ENCODE measurements at regions not wholly inside any gene's neighbourhood (a gene's known extent, or its start where the extent isn't known, plus 50 kb on each side); places are given as distances from the start of the nearest gene placed in this dataset.

DNA sequence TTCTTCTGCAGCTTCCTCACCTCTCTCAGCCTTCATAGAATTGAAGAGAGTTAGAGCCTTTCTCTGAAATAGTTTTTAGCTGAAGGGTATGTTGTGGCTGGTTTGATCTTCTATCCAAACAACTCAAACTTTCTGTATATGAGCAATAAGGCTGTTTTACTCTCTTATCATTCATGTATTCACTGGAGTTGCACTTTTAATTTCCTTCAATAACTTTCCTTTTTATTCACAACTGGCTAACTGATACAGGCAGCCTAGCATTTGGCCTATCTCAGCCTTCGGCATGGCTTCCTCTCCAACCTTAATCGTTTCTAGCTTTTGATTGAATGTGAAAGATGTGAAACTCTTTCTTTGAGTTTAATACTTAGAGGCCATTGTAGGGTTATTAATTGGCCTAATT, 109.3 kb downstream of the GTPBP8 start:
- H3K4me1 ChIP-seq (ENCODE audit: low read length), result no peaks in the 10 kb centered on the region
- H3K4me3 ChIP-seq (ENCODE audit: low read length), result no peak overlapping the region
- no peak overlapping the region for H3K4me2 ChIP-seq (ENCODE audit: low read depth, low read length, poor library complexity, severe bottlenecking)
- H3K9me2 ChIP-seq (replicated peaks; ENCODE audit: insufficient read depth, low read length), result no peaks in the 10 kb centered on the region
- no peak overlapping the region for H2AFZ ChIP-seq (ENCODE audit: low read length)
- no peaks in the 10 kb centered on the region for H3K27me3 ChIP-seq (ENCODE audit: low read length)
- H3K79me2 ChIP-seq (ENCODE audit: low read length), result no peaks in the 10 kb centered on the region
- no peaks in the 10 kb centered on the region for H4K20me1 ChIP-seq (ENCODE audit: insufficient read depth, low read depth, low read length)
- no peak overlapping the region for H3K9ac ChIP-seq (ENCODE audit: low read length)
- no peaks in the 10 kb centered on the region for H3K9me3 ChIP-seq (ENCODE audit: low read length)
- H3K36me3 ChIP-seq (ENCODE audit: insufficient read depth, low read length), result no peaks in the 10 kb centered on the region
- DNase-seq, result no peak
- H3K27ac ChIP-seq (ENCODE audit: low read length), result no peak overlapping the region

DNA sequence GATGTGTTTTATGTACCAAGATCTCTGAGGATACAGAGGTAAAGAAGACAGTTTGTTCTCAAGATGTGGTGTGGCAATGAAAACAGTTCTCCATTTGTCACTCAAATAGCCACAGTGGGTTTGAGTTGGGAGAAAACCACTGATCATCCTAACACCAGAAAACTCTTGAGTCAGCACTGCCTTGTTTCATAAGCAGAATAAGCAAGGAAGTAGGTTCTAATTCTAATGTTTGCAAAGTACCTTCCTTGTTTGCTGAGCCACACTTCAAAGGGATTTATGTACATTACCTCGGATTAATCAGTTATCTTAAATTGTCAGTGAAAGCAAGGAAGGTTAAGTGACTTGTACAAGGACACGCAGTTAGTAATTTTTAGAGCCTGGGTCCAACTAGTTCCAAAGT, 107.8 kb upstream of the BOC start:
- Histone ChIP-seq H3K9me3 (ENCODE audit: low read length) (no peaks in the 10 kb centered on the region), H2AFZ (ENCODE audit: low read length) (no peak overlapping the region), H3K27me3 (ENCODE audit: low read length) (no peaks in the 10 kb centered on the region), H3K4me2 (ENCODE audit: low read depth, low read length, poor library complexity, severe bottlenecking) (no peak overlapping the region), H3K4me1 (ENCODE audit: low read length) (no peaks in the 10 kb centered on the region), H3K27ac (ENCODE audit: low read length) (no peak overlapping the region), H3K9me2 (replicated peaks; ENCODE audit: insufficient read depth, low read length) (no peaks in the 10 kb centered on the region), H4K20me1 (ENCODE audit: insufficient read depth, low read depth, low read length) (no peaks in the 10 kb centered on the region), H3K79me2 (ENCODE audit: low read length) (no peaks in the 10 kb centered on the region), H3K36me3 (ENCODE audit: insufficient read depth, low read length) (no peaks in the 10 kb centered on the region), H3K4me3 (ENCODE audit: low read length) (no peak overlapping the region), H3K9ac (ENCODE audit: low read length) (no peak overlapping the region)
- no peak for DNase-seq

DNA sequence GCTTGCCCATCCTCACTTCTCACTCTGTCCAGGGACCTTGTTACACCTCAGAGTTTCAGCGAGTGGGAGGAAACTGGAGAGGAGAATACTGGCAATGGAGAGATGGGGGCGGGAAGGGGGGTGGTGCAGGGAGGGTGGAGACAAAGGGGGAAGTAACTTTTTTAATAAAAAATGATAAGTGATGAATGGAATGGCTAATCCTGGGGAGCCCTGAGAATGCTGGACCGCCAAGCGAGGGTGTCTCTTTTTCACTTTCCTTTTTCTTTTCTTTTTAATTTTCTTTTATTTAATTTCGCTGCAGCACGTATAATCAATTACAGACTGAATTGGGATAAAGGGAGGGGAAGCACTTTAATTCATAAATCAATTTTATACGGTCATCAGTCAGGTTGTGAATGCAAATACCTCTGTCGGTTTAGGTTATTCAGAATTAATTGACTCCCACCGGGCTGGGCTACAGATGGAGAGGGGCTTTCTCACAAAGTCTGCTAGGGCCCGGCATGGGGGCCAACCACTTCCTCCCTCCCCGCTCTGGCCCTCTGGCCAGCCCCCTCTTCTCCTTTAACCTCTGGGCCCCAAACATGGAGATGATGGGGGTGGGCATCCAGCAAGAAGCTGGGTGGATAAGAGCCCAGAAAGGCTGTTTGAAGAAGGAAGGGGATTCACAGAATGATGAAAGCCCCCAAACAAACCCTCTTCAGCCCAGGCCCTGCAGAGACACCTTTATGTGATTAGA, 106.8 kb upstream of the BOC start:
- Histone ChIP-seq H3K9ac (ENCODE audit: low read length) (no peak overlapping the region), H3K79me2 (ENCODE audit: low read length) (no peaks in the 10 kb centered on the region), H3K9me2 (replicated peaks; ENCODE audit: insufficient read depth, low read length) (no peaks in the 10 kb centered on the region), H3K27ac (ENCODE audit: low read length) (no peak overlapping the region), H3K36me3 (ENCODE audit: insufficient read depth, low read length) (no peaks in the 10 kb centered on the region), H3K27me3 (ENCODE audit: low read length) (no peaks in the 10 kb centered on the region), H3K4me2 (ENCODE audit: low read depth, low read length, poor library complexity, severe bottlenecking) (no peak overlapping the region), H2AFZ (ENCODE audit: low read length) (no peak overlapping the region), H4K20me1 (ENCODE audit: insufficient read depth, low read depth, low read length) (no peaks in the 10 kb centered on the region), H3K9me3 (ENCODE audit: low read length) (no peaks in the 10 kb centered on the region), H3K4me3 (ENCODE audit: low read length) (no peak overlapping the region), H3K4me1 (ENCODE audit: low read length) (no peaks in the 10 kb centered on the region)
- no peak for DNase-seq

DNA sequence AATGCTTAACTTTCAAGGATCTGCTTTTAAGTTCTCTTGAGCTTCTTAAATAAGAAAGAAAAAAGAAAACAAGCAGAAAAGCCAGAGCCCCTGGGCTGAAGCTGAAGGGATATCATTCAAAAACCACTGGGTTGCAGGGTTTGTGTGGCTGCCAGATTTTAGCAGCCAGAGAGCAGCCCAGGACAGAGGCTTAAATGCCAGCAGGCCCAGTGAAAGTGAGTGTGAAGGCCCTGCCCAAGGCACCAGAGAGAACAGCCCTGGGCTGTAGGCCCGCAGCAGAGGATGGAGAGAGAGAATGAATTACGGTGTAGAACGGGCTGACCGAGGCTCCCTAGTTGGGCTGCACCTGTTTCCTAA, 106.3 kb upstream of the BOC start:
- no peaks in the 10 kb centered on the region for H3K79me2 ChIP-seq (ENCODE audit: low read length)
- H3K4me2 ChIP-seq (ENCODE audit: low read depth, low read length, poor library complexity, severe bottlenecking), result no peak overlapping the region
- no peak for DNase-seq
- no peak overlapping the region for H3K27ac ChIP-seq (ENCODE audit: low read length)
- no peak overlapping the region for H2AFZ ChIP-seq (ENCODE audit: low read length)
- no peaks in the 10 kb centered on the region for H3K9me3 ChIP-seq (ENCODE audit: low read length)
- no peaks in the 10 kb centered on the region for H4K20me1 ChIP-seq (ENCODE audit: insufficient read depth, low read depth, low read length)
- no peaks in the 10 kb centered on the region for H3K36me3 ChIP-seq (ENCODE audit: insufficient read depth, low read length)
- no peaks in the 10 kb centered on the region for H3K9me2 ChIP-seq (replicated peaks; ENCODE audit: insufficient read depth, low read length)
- H3K27me3 ChIP-seq (ENCODE audit: low read length), result no peaks in the 10 kb centered on the region
- no peak overlapping the region for H3K9ac ChIP-seq (ENCODE audit: low read length)
- no peaks in the 10 kb centered on the region for H3K4me1 ChIP-seq (ENCODE audit: low read length)
- H3K4me3 ChIP-seq (ENCODE audit: low read length), result no peak overlapping the region

DNA sequence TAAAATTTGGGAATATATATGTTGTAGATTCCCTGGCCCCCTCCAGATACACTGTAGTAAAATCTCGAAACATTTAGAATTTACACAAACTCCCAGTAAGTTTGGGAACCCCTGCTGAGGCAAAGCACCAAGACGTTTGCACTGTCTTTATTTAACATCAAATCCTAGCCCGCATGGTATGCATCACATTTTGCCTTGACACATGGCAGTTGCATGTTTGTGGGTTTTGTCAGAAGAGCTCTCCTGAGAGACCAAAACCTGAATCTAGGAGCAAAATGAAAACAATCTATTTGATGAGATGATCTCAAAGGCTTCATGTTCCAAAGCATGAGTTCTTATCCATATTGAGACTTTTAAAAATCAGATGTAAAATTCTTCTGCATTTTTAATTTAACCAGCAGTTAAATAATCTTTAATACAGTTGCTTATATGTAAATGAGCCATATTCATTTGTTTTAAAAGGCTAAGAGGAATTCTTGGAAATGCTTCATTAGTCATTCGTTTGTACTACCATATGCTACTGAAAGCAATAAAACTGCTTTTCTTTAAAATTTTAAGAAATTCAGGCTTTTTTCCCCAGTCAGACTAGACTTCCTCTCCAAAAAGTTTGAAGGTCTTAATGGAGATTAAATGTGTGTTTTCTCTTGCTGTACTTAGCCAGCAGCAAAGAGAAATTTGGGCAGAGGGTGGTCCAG, 105.2 kb upstream of the BOC start:
- no peak overlapping the region for H3K4me3 ChIP-seq (ENCODE audit: low read length)
- no peaks in the 10 kb centered on the region for H3K9me3 ChIP-seq (ENCODE audit: low read length)
- H3K27ac ChIP-seq (ENCODE audit: low read length), result no peak overlapping the region
- H4K20me1 ChIP-seq (ENCODE audit: insufficient read depth, low read depth, low read length), result no peaks in the 10 kb centered on the region
- H3K9ac ChIP-seq (ENCODE audit: low read length), result no peak overlapping the region
- no peaks in the 10 kb centered on the region for H3K27me3 ChIP-seq (ENCODE audit: low read length)
- H3K9me2 ChIP-seq (replicated peaks; ENCODE audit: insufficient read depth, low read length), result no peaks in the 10 kb centered on the region
- no peaks in the 10 kb centered on the region for H3K79me2 ChIP-seq (ENCODE audit: low read length)
- no peaks in the 10 kb centered on the region for H3K4me1 ChIP-seq (ENCODE audit: low read length)
- H3K4me2 ChIP-seq (ENCODE audit: low read depth, low read length, poor library complexity, severe bottlenecking), result no peak overlapping the region
- H2AFZ ChIP-seq (ENCODE audit: low read length), result no peak overlapping the region
- DNase-seq, result no peak
- H3K36me3 ChIP-seq (ENCODE audit: insufficient read depth, low read length), result no peaks in the 10 kb centered on the region

DNA sequence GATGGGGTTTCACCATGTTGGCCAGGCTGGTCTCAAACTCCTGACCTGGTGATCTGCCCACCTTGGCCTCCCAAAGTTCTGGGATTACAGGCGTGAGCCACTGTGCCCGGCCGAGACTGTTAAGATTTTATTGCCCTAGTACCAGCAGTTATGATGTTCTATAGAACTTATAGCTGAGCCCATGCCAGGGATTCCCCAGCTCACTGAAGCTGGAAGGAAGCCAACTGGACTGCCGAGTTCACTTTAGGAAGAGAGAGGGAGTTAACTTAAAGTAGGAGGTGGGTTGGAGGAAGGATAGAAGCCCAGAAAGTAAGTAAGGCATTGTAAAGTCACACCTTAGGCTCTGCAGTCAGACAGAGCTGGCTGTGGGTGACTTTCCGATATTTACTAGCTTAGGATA, 101.1 kb upstream of the BOC start:
- Histone ChIP-seq H3K4me3 (ENCODE audit: low read length) (no peak overlapping the region), H3K79me2 (ENCODE audit: low read length) (no peaks in the 10 kb centered on the region), H3K4me2 (ENCODE audit: low read depth, low read length, poor library complexity, severe bottlenecking) (no peak overlapping the region), H3K27ac (ENCODE audit: low read length) (no peak overlapping the region), H3K36me3 (ENCODE audit: insufficient read depth, low read length) (no peaks in the 10 kb centered on the region), H4K20me1 (ENCODE audit: insufficient read depth, low read depth, low read length) (no peaks in the 10 kb centered on the region), H3K4me1 (ENCODE audit: low read length) (no peaks in the 10 kb centered on the region), H2AFZ (ENCODE audit: low read length) (no peak overlapping the region), H3K9ac (ENCODE audit: low read length) (no peak overlapping the region), H3K9me2 (replicated peaks; ENCODE audit: insufficient read depth, low read length) (no peaks in the 10 kb centered on the region), H3K27me3 (ENCODE audit: low read length) (no peaks in the 10 kb centered on the region), H3K9me3 (ENCODE audit: low read length) (no peaks in the 10 kb centered on the region)
- no peak for DNase-seq

DNA sequence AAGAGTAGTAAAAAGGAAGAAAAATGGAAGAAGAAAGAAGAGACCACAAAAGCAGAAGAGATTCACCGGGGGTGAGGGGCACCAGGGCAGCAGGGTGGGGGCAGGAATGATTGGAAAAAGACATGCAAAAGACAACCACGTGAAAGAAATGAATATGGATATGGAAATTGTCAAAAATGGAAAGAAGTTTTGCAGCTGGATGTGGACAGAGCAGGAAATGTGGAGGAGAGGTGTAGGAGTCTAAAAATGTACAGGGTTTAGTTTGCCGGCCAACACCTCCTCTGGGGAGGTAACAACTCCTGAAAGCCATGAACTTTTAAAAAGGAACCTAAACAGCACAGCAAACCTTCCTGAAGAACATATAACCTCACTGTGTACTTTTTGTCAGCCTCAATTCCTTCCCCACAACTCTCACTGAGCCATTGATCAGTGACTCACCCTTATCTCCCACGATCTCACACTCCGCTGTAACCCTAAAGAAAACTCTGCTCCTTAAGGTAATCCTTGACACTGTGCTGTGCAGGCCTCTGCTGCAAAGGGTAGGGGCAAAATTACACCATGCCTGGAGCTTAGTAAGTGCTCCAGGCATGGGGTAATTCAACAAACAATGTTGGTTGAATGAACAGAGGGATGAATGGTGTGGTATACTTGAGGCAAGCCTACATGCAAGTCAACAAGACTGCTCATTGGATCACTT, 100.2 kb upstream of the BOC start:
- Histone ChIP-seq H3K4me1 (ENCODE audit: low read length) (no peaks in the 10 kb centered on the region), H3K4me2 (ENCODE audit: low read depth, low read length, poor library complexity, severe bottlenecking) (no peak overlapping the region), H3K27me3 (ENCODE audit: low read length) (no peaks in the 10 kb centered on the region), H3K9me3 (ENCODE audit: low read length) (no peaks in the 10 kb centered on the region), H4K20me1 (ENCODE audit: insufficient read depth, low read depth, low read length) (no peaks in the 10 kb centered on the region), H3K4me3 (ENCODE audit: low read length) (no peak overlapping the region), H3K27ac (ENCODE audit: low read length) (no peak overlapping the region), H3K9me2 (replicated peaks; ENCODE audit: insufficient read depth, low read length) (no peaks in the 10 kb centered on the region), H3K79me2 (ENCODE audit: low read length) (no peaks in the 10 kb centered on the region), H3K9ac (ENCODE audit: low read length) (no peak overlapping the region), H3K36me3 (ENCODE audit: insufficient read depth, low read length) (no peaks in the 10 kb centered on the region), H2AFZ (ENCODE audit: low read length) (no peak overlapping the region)
- no peak for DNase-seq

DNA sequence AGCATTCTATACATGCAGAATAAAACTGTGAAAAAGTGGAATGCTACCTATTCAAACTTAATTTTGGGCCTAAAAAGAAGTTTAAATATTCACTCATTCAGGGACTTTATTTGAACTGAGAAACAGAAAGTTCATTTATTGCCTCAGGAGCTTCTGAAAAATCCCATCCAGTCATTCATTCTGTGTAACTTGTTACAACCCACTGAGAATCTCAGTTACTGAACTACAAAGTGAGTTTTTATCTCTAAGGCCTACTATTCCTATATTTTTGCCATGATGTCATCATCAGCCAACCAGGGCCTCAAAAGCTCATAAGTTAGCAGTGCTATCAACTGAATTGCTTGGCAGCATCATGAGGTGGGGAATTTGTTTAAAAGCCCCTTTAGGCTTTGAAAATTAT, 98.0 kb upstream of the BOC start:
- H3K9ac ChIP-seq (ENCODE audit: low read length), result no peak overlapping the region
- no peak overlapping the region for H3K27ac ChIP-seq (ENCODE audit: low read length)
- no peaks in the 10 kb centered on the region for H3K4me1 ChIP-seq (ENCODE audit: low read length)
- no peak overlapping the region for H3K4me2 ChIP-seq (ENCODE audit: low read depth, low read length, poor library complexity, severe bottlenecking)
- no peaks in the 10 kb centered on the region for H3K9me2 ChIP-seq (replicated peaks; ENCODE audit: insufficient read depth, low read length)
- H3K4me3 ChIP-seq (ENCODE audit: low read length), result no peak overlapping the region
- H3K27me3 ChIP-seq (ENCODE audit: low read length), result no peaks in the 10 kb centered on the region
- no peak overlapping the region for H2AFZ ChIP-seq (ENCODE audit: low read length)
- no peaks in the 10 kb centered on the region for H4K20me1 ChIP-seq (ENCODE audit: insufficient read depth, low read depth, low read length)
- H3K79me2 ChIP-seq (ENCODE audit: low read length), result no peaks in the 10 kb centered on the region
- no peak for DNase-seq
- H3K9me3 ChIP-seq (ENCODE audit: low read length), result no peaks in the 10 kb centered on the region
- no peaks in the 10 kb centered on the region for H3K36me3 ChIP-seq (ENCODE audit: insufficient read depth, low read length)
